ENCODE measurements at regions not wholly inside any gene's neighbourhood (a gene's known extent, or its start where the extent isn't known, plus 50 kb on each side); places are given as distances from the start of the nearest gene placed in this dataset.

GRCh38 chr3:35908366-35909232 lies 269.3 kb downstream of the ARPP21 start (continued):
- no peak for TF ChIP-seq SUZ12 (IDR thresholded peaks at IDR 0.05; ENCODE audit: low read length)
- TF ChIP-seq CHD7 (IDR thresholded peaks at IDR 0.05; ENCODE audit: insufficient replicate concordance, low read length): no peak
- TF ChIP-seq TCF12 (IDR thresholded peaks at IDR 0.05; ENCODE audit: low read depth, low read length): no peak
- TF ChIP-seq ATF2 (IDR thresholded peaks at IDR 0.05; ENCODE audit: low read length): no peak
- no peak for TF ChIP-seq SIX5 (IDR thresholded peaks at IDR 0.05; ENCODE audit: low read depth, low read length)
- TF ChIP-seq TBP (IDR thresholded peaks at IDR 0.05; ENCODE audit: low read depth, low read length): no peak
- TF ChIP-seq SIN3A (conservative IDR thresholded peaks at IDR 0.05 in 1 of 2, IDR thresholded peaks at IDR 0.05 in 1 of 2; ENCODE audit: low read depth in 1 of 2, low read length in 2 of 2): peak; percentile 52 to 59; a peak in 1 of 4 replicates
- TF ChIP-seq BCL11A (IDR thresholded peaks at IDR 0.05; ENCODE audit: low read depth in 2 of 2, low read length in 2 of 2): no peak

Data from H1 (cell line).